Adrenal gland (tissue), 5 donors: ENCODE measurements at regions not wholly inside any gene's neighbourhood (a gene's known extent, or its start where the extent isn't known, plus 50 kb on each side); places are given as distances from the start of the nearest gene placed in this dataset.

ENCODE experiments used
- CTCF ChIP-seq, 6 experiments: fragments of 450-650 bp in 4 of 6; fragments of 200-600 bp in 2 of 6; sonication (generic) in 1 of 6; IDR thresholded peaks; 1 replicate in 5 of 6; 2 replicates in 1 of 6; pipeline versions ENCODE4 v1.5.1 to v1.8.0; 2016 to 2021; ENCODE audit warnings: antibody characterized with exemption in 6 of 6, mild to moderate bottlenecking in 2 of 6, moderate library complexity in 1 of 6
- POLR2A ChIP-seq, 2 donors: fragments of 450-650 bp; IDR thresholded peaks; one replicate each; pipeline ENCODE4 v1.6.1; 2017; ENCODE audit warnings: antibody characterized with exemption in 2 of 2, mild to moderate bottlenecking in 2 of 2, moderate library complexity in 1 of 2
- donor health status: DM: no; HTN: no; CAD: no.

- TF ChIP-seq POLR2A (IDR thresholded peaks at IDR 0.05): no peak
- no peak for TF ChIP-seq CTCF (IDR thresholded peaks at IDR 0.05)
Measured at GRCh38 chr11:42200311-42200710, 740.9 kb upstream of the LRRC4C start.
